ENCODE measurements at regions not wholly inside any gene's neighbourhood (a gene's known extent, or its start where the extent isn't known, plus 50 kb on each side); places are given as distances from the start of the nearest gene placed in this dataset.

- TF ChIP-seq CTCF (conservative IDR thresholded peaks at IDR 0.05 in 1 of 2, IDR thresholded peaks at IDR 0.05 in 1 of 2; ENCODE audit: low read depth in 1 of 2, low read length in 2 of 2) (no peak), EZH2 (IDR thresholded peaks at IDR 0.05; ENCODE audit: low read length, missing control alignments) (no peak)
Measured at GRCh38 chr4:91758487-91758886, 545.3 kb upstream of the GRID2 start.
